Activated naive CD4-positive, alpha-beta T cell treated with anti-CD3 and anti-CD28 coated beads, Interleukin-2, amount 50 U/mL, for 24 hours (primary cell): ENCODE measurements at regions not wholly inside any gene's neighbourhood (a gene's known extent, or its start where the extent isn't known, plus 50 kb on each side); places are given as distances from the start of the nearest gene placed in this dataset.
"Not testable (repeated sequence)": the region's sequence is repeated elsewhere in the genome, so short reads cannot be mapped to it uniquely, and the experiment has no call there.

Experiments
- H3K27ac Mint-ChIP-seq: one replicate; pipeline ENCODE4 v1.8.0; 2021; ENCODE audit warnings: mild to moderate bottlenecking, mixed read lengths
- H3K27me3 Mint-ChIP-seq: one replicate; pipeline ENCODE4 v1.8.0; 2021; ENCODE audit warnings: mixed read lengths
- H3K36me3 Mint-ChIP-seq: one replicate; pipeline ENCODE4 v1.8.0; 2021; ENCODE audit warnings: mixed read lengths
- H3K4me1 Mint-ChIP-seq: one replicate; pipeline ENCODE4 v1.8.0; 2021; ENCODE audit warnings: mixed read lengths
- H3K4me3 Mint-ChIP-seq: one replicate; pipeline ENCODE4 v1.8.0; 2021; ENCODE audit warnings: mild to moderate bottlenecking, mixed read lengths
- H3K9me3 Mint-ChIP-seq: one replicate; pipeline ENCODE4 v1.8.0; 2021; ENCODE audit warnings: mixed read lengths

DNA sequence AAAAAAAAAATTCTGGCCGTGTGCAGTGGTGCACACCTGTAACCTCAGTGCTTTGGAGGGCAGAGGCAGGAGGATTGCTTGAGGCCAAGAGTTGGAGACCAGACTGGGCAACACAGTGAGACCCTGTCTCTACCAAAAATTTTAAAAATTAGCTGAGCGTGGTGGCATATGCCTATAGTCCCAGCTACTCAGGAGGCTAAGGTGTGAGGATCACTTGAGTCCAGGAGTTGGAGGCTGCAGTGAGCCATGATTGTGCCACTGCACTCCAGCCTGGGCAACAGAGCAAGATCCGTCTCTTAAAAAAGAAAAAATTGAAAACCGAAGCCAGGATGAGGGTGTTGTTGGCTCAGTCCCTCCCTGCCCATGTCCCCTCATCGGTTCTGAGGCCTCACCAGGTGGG, 55.9 kb upstream of the PAX7 start:
- Mint-ChIP-seq H3K27me3 (peaks cover 10% of the 10 kb centered on the region), H3K27ac (no peak overlapping the region), H3K36me3 (no peaks in the 10 kb centered on the region), H3K4me1 (no peaks in the 10 kb centered on the region), H3K4me3 (no peak overlapping the region), H3K9me3 (no peaks in the 10 kb centered on the region)

DNA sequence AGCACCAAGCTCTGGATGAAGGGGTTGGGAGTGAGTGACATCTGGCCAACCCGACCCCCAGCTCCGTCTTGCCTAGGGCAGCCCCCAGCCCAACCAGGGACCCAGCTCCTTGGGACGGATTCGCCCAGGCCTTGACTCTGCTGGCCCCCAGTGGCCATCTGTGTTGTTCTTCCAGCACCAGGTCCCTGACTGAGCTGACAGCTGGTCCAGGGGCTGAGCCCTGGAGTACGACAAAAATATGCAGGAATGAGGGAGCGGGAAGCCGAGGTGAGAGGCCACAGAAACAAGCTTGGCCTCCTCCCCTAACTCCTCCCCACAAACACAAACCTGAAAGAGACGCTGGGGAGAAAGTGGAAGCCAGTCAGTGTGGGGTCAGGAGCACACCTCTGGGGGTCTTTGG, 55.0 kb upstream of the PAX7 start:
- H3K4me3 Mint-ChIP-seq, result no peak overlapping the region
- peaks cover 6% of the 10 kb centered on the region for H3K27me3 Mint-ChIP-seq
- H3K4me1 Mint-ChIP-seq, result no peaks in the 10 kb centered on the region
- no peak overlapping the region for H3K27ac Mint-ChIP-seq
- H3K36me3 Mint-ChIP-seq, result no peaks in the 10 kb centered on the region
- H3K9me3 Mint-ChIP-seq, result no peaks in the 10 kb centered on the region

DNA sequence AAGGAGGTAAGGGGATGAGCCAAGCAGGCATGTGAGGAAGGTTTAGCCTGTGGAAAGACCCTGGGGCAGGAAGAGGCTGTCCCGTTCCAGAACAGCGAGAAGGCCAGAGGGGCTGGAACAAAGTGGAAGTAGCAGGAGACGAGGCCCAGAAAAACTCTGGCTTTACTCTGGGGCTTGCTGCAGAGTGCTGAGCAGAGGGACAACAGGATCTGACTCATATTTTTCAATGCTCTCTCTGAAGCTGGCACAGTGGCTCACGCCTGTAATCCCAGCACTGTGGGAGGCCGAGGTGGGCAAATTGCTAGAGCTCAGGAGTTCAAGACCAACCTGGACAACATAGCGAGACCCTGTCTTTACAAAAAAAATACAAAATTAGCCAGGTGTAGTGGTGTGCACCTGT, 52.4 kb upstream of the PAX7 start:
- Mint-ChIP-seq H3K27me3 (peaks cover 3% of the 10 kb centered on the region), H3K4me1 (no peaks in the 10 kb centered on the region), H3K27ac (no peak overlapping the region), H3K9me3 (no peaks in the 10 kb centered on the region), H3K4me3 (no peak overlapping the region), H3K36me3 (no peaks in the 10 kb centered on the region)

DNA sequence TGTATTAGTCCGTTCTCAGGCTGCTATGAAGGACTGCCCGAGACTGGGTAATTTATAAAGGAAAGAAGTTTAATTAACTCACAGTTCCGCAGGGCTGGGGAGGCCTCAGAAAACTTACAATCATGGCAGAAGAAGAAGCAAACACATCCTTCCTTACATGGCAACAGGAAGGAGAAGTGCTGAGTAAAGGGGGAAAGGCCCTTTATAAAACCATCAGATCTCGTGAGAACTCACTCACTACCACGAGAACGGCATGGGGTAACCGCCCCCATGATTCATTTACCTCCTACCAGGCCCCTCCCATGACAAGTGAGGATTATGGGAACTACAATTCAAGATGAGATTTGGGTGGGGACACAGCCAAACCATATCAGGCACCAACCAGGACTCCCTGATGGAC, 51.4 kb upstream of the PAX7 start:
- H3K36me3 Mint-ChIP-seq, result not testable (repeated sequence)

DNA sequence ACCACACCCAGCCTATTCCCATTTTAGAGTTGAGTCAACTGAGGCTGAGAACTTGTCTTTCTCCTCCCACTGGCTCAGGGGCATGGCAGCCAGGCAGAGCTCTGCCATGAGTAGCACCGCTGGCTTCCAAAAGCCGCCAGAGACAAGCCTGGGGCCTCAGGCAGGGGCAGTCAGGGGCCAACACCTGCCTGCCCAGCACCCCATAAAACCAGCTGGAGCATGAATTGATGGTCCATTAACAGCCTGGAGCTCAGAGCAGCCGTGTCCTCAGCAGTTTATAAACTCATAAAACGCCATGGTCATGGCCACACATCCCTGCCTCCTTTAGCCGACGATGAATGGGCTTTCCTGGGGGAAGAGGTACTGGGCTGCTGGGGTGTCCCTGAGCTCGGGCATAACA, 50.6 kb upstream of the PAX7 start:
- H3K9me3 Mint-ChIP-seq, result no peaks in the 10 kb centered on the region
- H3K4me1 Mint-ChIP-seq, result no peaks in the 10 kb centered on the region
- H3K27me3 Mint-ChIP-seq, result peaks cover 4% of the 10 kb centered on the region
- no peaks in the 10 kb centered on the region for H3K36me3 Mint-ChIP-seq
- no peak overlapping the region for H3K27ac Mint-ChIP-seq
- H3K4me3 Mint-ChIP-seq, result no peak overlapping the region

More for the DNA sequence above, 51.4 kb upstream of the PAX7 start:
- H3K4me3 Mint-ChIP-seq, H3K27ac Mint-ChIP-seq, H3K4me1 Mint-ChIP-seq, H3K9me3 Mint-ChIP-seq, H3K27me3 Mint-ChIP-seq: not testable (repeated sequence)

DNA sequence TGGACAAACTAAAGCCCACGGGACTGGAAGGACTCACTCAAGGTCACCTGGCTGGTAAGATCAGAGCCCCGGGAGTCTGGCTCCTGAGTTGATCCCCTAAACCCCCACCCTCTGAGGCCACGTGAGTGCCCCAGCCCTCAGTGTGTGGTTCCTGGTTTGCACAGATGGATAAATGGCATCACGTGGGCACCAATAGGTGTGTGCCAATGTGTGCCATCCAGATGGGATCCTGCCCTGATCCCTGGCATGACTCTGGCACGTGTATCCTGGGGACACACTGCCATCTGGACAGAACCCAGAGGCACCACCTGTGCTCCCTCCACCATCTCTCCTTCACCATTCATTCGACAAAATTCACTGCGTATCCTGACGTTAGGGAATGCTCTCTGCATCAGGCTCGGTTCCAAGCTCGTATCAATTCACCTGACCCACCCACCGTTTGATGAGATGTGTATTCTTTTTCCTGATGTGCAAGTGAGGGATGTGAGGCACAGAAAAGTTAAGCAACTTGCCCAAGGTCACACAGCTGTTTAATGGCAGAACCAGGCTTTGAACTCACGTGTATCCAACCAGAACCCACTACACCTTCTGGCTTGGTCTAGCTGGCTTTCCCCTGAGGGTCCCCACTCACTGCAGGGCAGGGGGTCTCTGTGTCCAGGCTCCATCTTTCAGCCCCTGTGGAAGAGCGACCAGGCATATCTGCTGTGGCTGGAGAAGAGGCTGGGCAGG, 49.8 kb upstream of the PAX7 start:
- H3K27ac Mint-ChIP-seq, result no peak overlapping the region
- no peaks in the 10 kb centered on the region for H3K9me3 Mint-ChIP-seq
- peaks cover 5% of the 10 kb centered on the region for H3K27me3 Mint-ChIP-seq
- H3K4me3 Mint-ChIP-seq, result no peak overlapping the region
- no peaks in the 10 kb centered on the region for H3K36me3 Mint-ChIP-seq
- no peaks in the 10 kb centered on the region for H3K4me1 Mint-ChIP-seq
